ENCODE measurements at regions not wholly inside any gene's neighbourhood (a gene's known extent, or its start where the extent isn't known, plus 50 kb on each side); places are given as distances from the start of the nearest gene placed in this dataset.

DNA sequence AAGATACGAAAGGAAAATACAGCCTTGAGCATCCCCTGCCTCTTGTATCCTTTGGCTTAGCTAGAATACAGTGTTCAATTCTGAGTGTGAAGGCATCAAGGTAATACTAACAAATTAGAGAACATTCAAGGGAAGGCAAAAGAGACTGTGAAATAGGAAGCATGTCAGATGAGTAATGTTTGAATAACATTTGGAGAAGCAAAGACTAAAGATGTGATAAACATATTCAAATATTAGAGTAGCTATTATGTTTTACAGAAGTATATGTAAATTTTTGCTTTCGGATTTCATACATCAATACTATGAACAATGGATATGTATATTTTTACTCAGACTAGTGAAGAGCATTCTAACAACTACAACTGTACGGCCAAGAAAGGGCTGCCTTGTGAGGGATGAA lies 161.7 kb upstream of the FN1 start:
- TF ChIP-seq, protein P1, sequence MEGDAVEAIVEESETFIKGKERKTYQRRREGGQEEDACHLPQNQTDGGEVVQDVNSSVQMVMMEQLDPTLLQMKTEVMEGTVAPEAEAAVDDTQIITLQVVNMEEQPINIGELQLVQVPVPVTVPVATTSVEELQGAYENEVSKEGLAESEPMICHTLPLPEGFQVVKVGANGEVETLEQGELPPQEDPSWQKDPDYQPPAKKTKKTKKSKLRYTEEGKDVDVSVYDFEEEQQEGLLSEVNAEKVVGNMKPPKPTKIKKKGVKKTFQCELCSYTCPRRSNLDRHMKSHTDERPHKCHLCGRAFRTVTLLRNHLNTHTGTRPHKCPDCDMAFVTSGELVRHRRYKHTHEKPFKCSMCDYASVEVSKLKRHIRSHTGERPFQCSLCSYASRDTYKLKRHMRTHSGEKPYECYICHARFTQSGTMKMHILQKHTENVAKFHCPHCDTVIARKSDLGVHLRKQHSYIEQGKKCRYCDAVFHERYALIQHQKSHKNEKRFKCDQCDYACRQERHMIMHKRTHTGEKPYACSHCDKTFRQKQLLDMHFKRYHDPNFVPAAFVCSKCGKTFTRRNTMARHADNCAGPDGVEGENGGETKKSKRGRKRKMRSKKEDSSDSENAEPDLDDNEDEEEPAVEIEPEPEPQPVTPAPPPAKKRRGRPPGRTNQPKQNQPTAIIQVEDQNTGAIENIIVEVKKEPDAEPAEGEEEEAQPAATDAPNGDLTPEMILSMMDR (IDR thresholded peaks at IDR 0.05; ENCODE audit: insufficient read depth, low read length), result no peak
- no peak for TF ChIP-seq SPI1 (IDR thresholded peaks at IDR 0.05; ENCODE audit: borderline replicate concordance, low read depth)

Data from HL-60 (cell line).